Left ventricle myocardium inferior (tissue), 1 donor: ENCODE measurements at regions not wholly inside any gene's neighbourhood (a gene's known extent, or its start where the extent isn't known, plus 50 kb on each side); places are given as distances from the start of the nearest gene placed in this dataset. TPM values are rescaled to one million over a fixed set of nuclear protein-coding genes. Genes with fewer than 3 reads are reported as not detected.

ENCODE experiments used
- DNase-seq: peaks from one replicate; pipeline ENCODE4 v3.0.0-alpha.2; 2020
- H3K27ac ChIP-seq: fragments of 200-600 bp; replicated peaks from 2 replicates; pipeline ENCODE4 v1.8.0; 2021
- H3K27me3 ChIP-seq: fragments of 200-600 bp; 2 replicates; pipeline ENCODE4 v1.8.0; 2021; ENCODE audit warnings: low read depth
- H3K36me3 ChIP-seq: fragments of 200-600 bp; 2 replicates; pipeline ENCODE4 v1.8.0; 2021
- H3K4me1 ChIP-seq: fragments of 200-600 bp; 2 replicates; pipeline ENCODE4 v1.8.0; 2021
- H3K4me3 ChIP-seq: fragments of 200-600 bp; 2 replicates; pipeline ENCODE4 v1.8.0; 2021; ENCODE audit warnings: mild to moderate bottlenecking, moderate library complexity
- H3K9me3 ChIP-seq: fragments of 200-600 bp; replicated peaks from 2 replicates; pipeline ENCODE4 v1.8.0; 2021
- CTCF ChIP-seq: fragments of 200-600 bp; IDR thresholded peaks from 2 replicates; pipeline ENCODE4 v1.8.0; 2021; ENCODE audit warnings: antibody characterized with exemption, mild to moderate bottlenecking, borderline replicate concordance
- intact Hi-C: fragments of 100-400 bp; cut with micrococcal nuclease; formaldehyde crosslinking; loops from one replicate; pipeline ENCODE4 v1.11.0; 2022
- microRNA-seq: library from miRNA; unstranded; fragments of <30 nt; microRNA quantifications from one replicate; pipeline ENCODE4 v1.2.0, GENCODE V29; 2020
- donor health status: DM: no; HTN: yes; CAD: no; lungs with severe emphysema.

GRCh38 chr2:111712940-111713515 is 171.0 kb downstream of the ANAPC1 start:
- H3K27ac ChIP-seq: no peak overlapping the region
- TF ChIP-seq CTCF: no peak
- no peaks in the 10 kb centered on the region for H3K27me3 ChIP-seq
- no peak overlapping the region for H3K4me3 ChIP-seq
- H3K9me3 ChIP-seq: peaks cover 6% of the 10 kb centered on the region
- peaks cover 14% of the 10 kb centered on the region for H3K4me1 ChIP-seq
- intact Hi-C loops: no loop called here
- no peaks in the 10 kb centered on the region for H3K36me3 ChIP-seq
- no peak for DNase-seq

GRCh38 chr2:111715987-111716904 is 167.7 kb downstream of the ANAPC1 start:
- H3K27me3 ChIP-seq: no peaks in the 10 kb centered on the region
- DNase-seq: no peak
- no peak overlapping the region for H3K27ac ChIP-seq
- intact Hi-C loops: no loop called here
- H3K9me3 ChIP-seq: peaks cover 6% of the 10 kb centered on the region
- TF ChIP-seq CTCF: no peak
- H3K36me3 ChIP-seq: no peaks in the 10 kb centered on the region
- no peak overlapping the region for H3K4me3 ChIP-seq
- no peaks in the 10 kb centered on the region for H3K4me1 ChIP-seq

- no peaks in the 10 kb centered on the region for H3K36me3 ChIP-seq
- H3K9me3 ChIP-seq: peaks cover 2% of the 10 kb centered on the region
- H3K27ac ChIP-seq: no peak overlapping the region
- no peak for DNase-seq
- no peaks in the 10 kb centered on the region for H3K27me3 ChIP-seq
- no peak for TF ChIP-seq CTCF
- intact Hi-C loops: no loop called here
- no peak overlapping the region for H3K4me3 ChIP-seq
- no peaks in the 10 kb centered on the region for H3K4me1 ChIP-seq
Measured at GRCh38 chr2:111716905-111717775, 166.9 kb downstream of the ANAPC1 start.

Small RNAs in the stretch of these regions (microRNA-seq; reads per million reads assigned to microRNA genes)
- gene MIR4435-2: not detected
